ENCODE measurements at regions not wholly inside any gene's neighbourhood (a gene's known extent, or its start where the extent isn't known, plus 50 kb on each side); places are given as distances from the start of the nearest gene placed in this dataset.
"Not testable (repeated sequence)": the region's sequence is repeated elsewhere in the genome, so short reads cannot be mapped to it uniquely, and the experiment has no call there.

- H3K9me3 ChIP-seq (ENCODE audit: control insufficient read depth, insufficient read depth, low read length) = no peaks in the 10 kb centered on the region
- no peaks in the 10 kb centered on the region for H4K20me1 ChIP-seq (ENCODE audit: control insufficient read depth, insufficient read depth, low read depth, low read length)
- H3K4me1 ChIP-seq (ENCODE audit: control insufficient read depth, low read length) = no peaks in the 10 kb centered on the region
- H3K9me2 ChIP-seq (replicated peaks; ENCODE audit: control insufficient read depth, low read length) = no peaks in the 10 kb centered on the region; the same call in 1 of the 2 replicates
- no peaks in the 10 kb centered on the region for H3K79me2 ChIP-seq (ENCODE audit: control insufficient read depth, low read length)
- H3K36me3 ChIP-seq (ENCODE audit: control insufficient read depth, low read length) = no peaks in the 10 kb centered on the region
- H3K27ac ChIP-seq (ENCODE audit: low read depth, low read length) = no peak overlapping the region
- no peak overlapping the region for H3K4me2 ChIP-seq (ENCODE audit: low read length)
- H3K4me3 ChIP-seq (ENCODE audit: low read length) = no peak overlapping the region
- H3F3A ChIP-seq (ENCODE audit: control insufficient read depth, insufficient read depth) = no peaks in the 10 kb centered on the region
- TF ChIP-seq EZH2phosphoT487 (IDR thresholded peaks at IDR 0.05; ENCODE audit: borderline replicate concordance, low read length) (no peak), CTCF (IDR thresholded peaks at IDR 0.05; ENCODE audit: low read depth, low read length, poor library complexity, severe bottlenecking) (no peak)
- H3K27me3 ChIP-seq (ENCODE audit: control insufficient read depth, low read length) = no peaks in the 10 kb centered on the region
Measured at GRCh38 chr11:106173291-106173690, 95.8 kb downstream of the AASDHPPT start.

GRCh38 chr11:106174003-106174402, 96.5 kb downstream of the AASDHPPT start:
- not testable (repeated sequence) for H3K27ac ChIP-seq (ENCODE audit: low read depth, low read length); H3K9me2 ChIP-seq (replicated peaks; ENCODE audit: control insufficient read depth, low read length); H3K4me1 ChIP-seq (ENCODE audit: control insufficient read depth, low read length); H3K36me3 ChIP-seq (ENCODE audit: control insufficient read depth, low read length); H3K4me3 ChIP-seq (ENCODE audit: low read length); H3K27me3 ChIP-seq (ENCODE audit: control insufficient read depth, low read length); H3K79me2 ChIP-seq (ENCODE audit: control insufficient read depth, low read length); H3K9me3 ChIP-seq (ENCODE audit: control insufficient read depth, insufficient read depth, low read length); H3F3A ChIP-seq (ENCODE audit: control insufficient read depth, insufficient read depth); H3K4me2 ChIP-seq (ENCODE audit: low read length); H4K20me1 ChIP-seq (ENCODE audit: control insufficient read depth, insufficient read depth, low read depth, low read length)

- Histone ChIP-seq H3K4me3 (ENCODE audit: low read length) (no peak overlapping the region), H3K4me2 (ENCODE audit: low read length) (no peak overlapping the region), H3K27me3 (ENCODE audit: control insufficient read depth, low read length) (no peaks in the 10 kb centered on the region), H4K20me1 (ENCODE audit: control insufficient read depth, insufficient read depth, low read depth, low read length) (no peaks in the 10 kb centered on the region), H3K27ac (ENCODE audit: low read depth, low read length) (no peak overlapping the region), H3K36me3 (ENCODE audit: control insufficient read depth, low read length) (no peaks in the 10 kb centered on the region), H3K9me2 (replicated peaks; ENCODE audit: control insufficient read depth, low read length) (no peaks in the 10 kb centered on the region), H3K79me2 (ENCODE audit: control insufficient read depth, low read length) (no peaks in the 10 kb centered on the region), H3K4me1 (ENCODE audit: control insufficient read depth, low read length) (no peaks in the 10 kb centered on the region), H3K9me3 (ENCODE audit: control insufficient read depth, insufficient read depth, low read length) (no peaks in the 10 kb centered on the region), H3F3A (ENCODE audit: control insufficient read depth, insufficient read depth) (no peaks in the 10 kb centered on the region)
- no peak for TF ChIP-seq CTCF (IDR thresholded peaks at IDR 0.05; ENCODE audit: low read depth, low read length, poor library complexity, severe bottlenecking)
- TF ChIP-seq EZH2phosphoT487 (IDR thresholded peaks at IDR 0.05; ENCODE audit: borderline replicate concordance, low read length) = no peak
Measured at GRCh38 chr11:106176817-106177216, 99.4 kb downstream of the AASDHPPT start.

GRCh38 chr11:106177311-106177710, 99.8 kb downstream of the AASDHPPT start:
- Histone ChIP-seq H3F3A (ENCODE audit: control insufficient read depth, insufficient read depth) (no peaks in the 10 kb centered on the region), H3K9me3 (ENCODE audit: control insufficient read depth, insufficient read depth, low read length) (no peaks in the 10 kb centered on the region), H3K4me3 (ENCODE audit: low read length) (no peak overlapping the region), H3K79me2 (ENCODE audit: control insufficient read depth, low read length) (no peaks in the 10 kb centered on the region), H3K36me3 (ENCODE audit: control insufficient read depth, low read length) (no peaks in the 10 kb centered on the region), H3K9me2 (replicated peaks; ENCODE audit: control insufficient read depth, low read length) (no peaks in the 10 kb centered on the region), H3K4me2 (ENCODE audit: low read length) (no peak overlapping the region), H3K27me3 (ENCODE audit: control insufficient read depth, low read length) (no peaks in the 10 kb centered on the region), H3K27ac (ENCODE audit: low read depth, low read length) (no peak overlapping the region), H4K20me1 (ENCODE audit: control insufficient read depth, insufficient read depth, low read depth, low read length) (no peaks in the 10 kb centered on the region), H3K4me1 (ENCODE audit: control insufficient read depth, low read length) (no peaks in the 10 kb centered on the region)
- TF ChIP-seq EZH2phosphoT487 (IDR thresholded peaks at IDR 0.05; ENCODE audit: borderline replicate concordance, low read length) (no peak), CTCF (IDR thresholded peaks at IDR 0.05; ENCODE audit: low read depth, low read length, poor library complexity, severe bottlenecking) (no peak)
